ENCODE measurements at regions not wholly inside any gene's neighbourhood (a gene's known extent, or its start where the extent isn't known, plus 50 kb on each side); places are given as distances from the start of the nearest gene placed in this dataset.

- Mint-ChIP-seq H3K36me3 (ENCODE audit: low read depth) (no peaks in the 10 kb centered on the region), H3K27me3 (ENCODE audit: insufficient read depth, low read depth, poor library complexity) (peaks cover 2% of the 10 kb centered on the region), H3K9me3 (no peaks in the 10 kb centered on the region), H3K4me1 (peaks cover 7% of the 10 kb centered on the region), H3K27ac (no peak overlapping the region), H3K4me3 (no peak overlapping the region)
- Histone ChIP-seq H3K79me2 (replicated peaks; ENCODE audit: insufficient read depth) (no peaks in the 10 kb centered on the region), H3K4me3 (no peak overlapping the region), H4K20me1 (replicated peaks; ENCODE audit: insufficient read depth) (no peaks in the 10 kb centered on the region), H3K4me2 (no peak overlapping the region), H3F3A (replicated peaks; ENCODE audit: low read depth) (no peaks in the 10 kb centered on the region), H2AFZ (no peak overlapping the region), H3K27me3 (ENCODE audit: insufficient read depth) (no peaks in the 10 kb centered on the region), H3K36me3 (ENCODE audit: insufficient read depth) (no peaks in the 10 kb centered on the region), H3K9me2 (ENCODE audit: insufficient read depth) (no peaks in the 10 kb centered on the region), H3K27ac (ENCODE audit: low read depth) (no peak overlapping the region), H3K4me1 (ENCODE audit: insufficient read depth) (no peaks in the 10 kb centered on the region)
- TF ChIP-seq CTCF (conservative IDR thresholded peaks at IDR 0.05; ENCODE audit: low read depth in 2 of 2) (no peak), ZNF462 (CRISPR knock-in tag; IDR thresholded peaks at IDR 0.05) (no peak), JUNB (IDR thresholded peaks at IDR 0.05; ENCODE audit: unreplicated experiment) (no peak), ZNF331 (CRISPR knock-in tag; IDR thresholded peaks at IDR 0.05; ENCODE audit: low read depth) (no peak), ETS1 (IDR thresholded peaks at IDR 0.05) (no peak), NANOG (IDR thresholded peaks at IDR 0.05; ENCODE audit: borderline replicate concordance) (no peak), REST (IDR thresholded peaks at IDR 0.05; ENCODE audit: unreplicated experiment) (no peak), EZH2phosphoT487 (IDR thresholded peaks at IDR 0.05; ENCODE audit: unreplicated experiment) (no peak), STAT1 (IDR thresholded peaks at IDR 0.05; ENCODE audit: unreplicated experiment) (no peak), ZNF114 (CRISPR knock-in tag; IDR thresholded peaks at IDR 0.05) (no peak), EZH2 (IDR thresholded peaks at IDR 0.05; ENCODE audit: low read depth, unreplicated experiment) (no peak), POLR2AphosphoS5 (IDR thresholded peaks at IDR 0.05; ENCODE audit: low read depth) (no peak), CREB1 (CRISPR knock-in tag; IDR thresholded peaks at IDR 0.05; ENCODE audit: low read depth) (no peak)
- DNase-seq (ENCODE audit: low spot score) (no peak), ATAC-seq (no peak)
Measured at GRCh38 chr13:89923736-89924135, 1423.8 kb upstream of the MIR17HG start.

Measured in GM23338 (cell line).